ENCODE measurements at regions not wholly inside any gene's neighbourhood (a gene's known extent, or its start where the extent isn't known, plus 50 kb on each side); places are given as distances from the start of the nearest gene placed in this dataset.

DNA sequence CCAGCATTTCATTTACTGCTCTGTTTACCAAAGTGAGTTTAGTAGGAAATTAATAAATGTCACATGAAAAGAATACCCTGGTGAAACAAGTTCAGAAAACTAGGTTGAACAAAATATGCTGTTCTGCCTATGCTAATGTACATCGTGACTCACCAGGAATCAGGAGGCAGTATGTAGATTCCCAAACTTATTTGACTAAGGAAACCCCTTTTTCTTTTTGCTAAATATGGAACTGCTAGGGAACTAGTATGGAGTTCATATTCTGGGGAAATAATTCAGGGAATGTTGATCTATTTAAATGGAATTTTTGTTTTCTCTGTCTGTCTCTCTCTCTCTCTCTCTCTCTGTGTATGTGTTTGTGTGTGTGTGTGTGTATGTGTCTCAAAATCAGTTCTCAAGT lies 49.9 kb upstream of the EXOC4 start:
- no peak overlapping the region for H3K9ac ChIP-seq (ENCODE audit: extremely low read depth, insufficient read length, low read length)
- peaks cover 0 to 3% (median 2%) of the 10 kb centered on the region in 3 experiments; a peak in 5 of 7 replicates for H3K36me3 Mint-ChIP-seq (ENCODE audit: insufficient read depth in 1 of 3, low read depth in 3 of 3)
- no peak overlapping the region for H3K4me3 Mint-ChIP-seq
- no peak overlapping the region for H3K56ac ChIP-seq (ENCODE audit: insufficient read length, low read depth, low read length)
- H2BK15ac ChIP-seq (ENCODE audit: low read depth, low read length), result no peak overlapping the region
- peaks cover 2% of the 10 kb centered on the region for H3K27me3 Mint-ChIP-seq (ENCODE audit: low read depth)
- TF ChIP-seq, protein P1, sequence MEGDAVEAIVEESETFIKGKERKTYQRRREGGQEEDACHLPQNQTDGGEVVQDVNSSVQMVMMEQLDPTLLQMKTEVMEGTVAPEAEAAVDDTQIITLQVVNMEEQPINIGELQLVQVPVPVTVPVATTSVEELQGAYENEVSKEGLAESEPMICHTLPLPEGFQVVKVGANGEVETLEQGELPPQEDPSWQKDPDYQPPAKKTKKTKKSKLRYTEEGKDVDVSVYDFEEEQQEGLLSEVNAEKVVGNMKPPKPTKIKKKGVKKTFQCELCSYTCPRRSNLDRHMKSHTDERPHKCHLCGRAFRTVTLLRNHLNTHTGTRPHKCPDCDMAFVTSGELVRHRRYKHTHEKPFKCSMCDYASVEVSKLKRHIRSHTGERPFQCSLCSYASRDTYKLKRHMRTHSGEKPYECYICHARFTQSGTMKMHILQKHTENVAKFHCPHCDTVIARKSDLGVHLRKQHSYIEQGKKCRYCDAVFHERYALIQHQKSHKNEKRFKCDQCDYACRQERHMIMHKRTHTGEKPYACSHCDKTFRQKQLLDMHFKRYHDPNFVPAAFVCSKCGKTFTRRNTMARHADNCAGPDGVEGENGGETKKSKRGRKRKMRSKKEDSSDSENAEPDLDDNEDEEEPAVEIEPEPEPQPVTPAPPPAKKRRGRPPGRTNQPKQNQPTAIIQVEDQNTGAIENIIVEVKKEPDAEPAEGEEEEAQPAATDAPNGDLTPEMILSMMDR (conservative IDR thresholded peaks at IDR 0.05), result no peak
- H4K20me1 ChIP-seq (ENCODE audit: control insufficient read depth, insufficient read depth, insufficient read length), result no peaks in the 10 kb centered on the region
- no peak for DNase-seq
- H2AK5ac ChIP-seq (ENCODE audit: insufficient read length, low read length), result no peak overlapping the region
- H2BK120ac ChIP-seq (ENCODE audit: low read depth, low read length, poor library complexity, severe bottlenecking), result no peak overlapping the region
- peaks cover 3 to 6% of the 10 kb centered on the region in 2 experiments; a peak in 4 of 5 replicates for H3K9me3 Mint-ChIP-seq
- no peaks in the 10 kb centered on the region for H3K27me3 ChIP-seq (ENCODE audit: insufficient read depth, low read length)
- H2BK5ac ChIP-seq (ENCODE audit: insufficient read length, low read length), result no peak overlapping the region
- H3K14ac ChIP-seq (ENCODE audit: insufficient read depth, low read length), result no peak overlapping the region
- H3K79me2 ChIP-seq (ENCODE audit: insufficient read depth, low read length), result no peaks in the 10 kb centered on the region
- no peak overlapping the region for H3K4ac ChIP-seq (ENCODE audit: low read depth, low read length)
- H2BK20ac ChIP-seq (ENCODE audit: low read depth, low read length, poor library complexity, severe bottlenecking), result no peak overlapping the region
- H3K18ac ChIP-seq (ENCODE audit: insufficient read length, low read depth, low read length), result no peak overlapping the region
- H3K23me2 ChIP-seq (ENCODE audit: insufficient read length, low read depth, low read length, poor library complexity, severe bottlenecking), result no peaks in the 10 kb centered on the region
- H4K91ac ChIP-seq (ENCODE audit: insufficient read length, low read depth, low read length), result no peak overlapping the region
- no peak overlapping the region for H3K23ac ChIP-seq (ENCODE audit: insufficient read length, low read depth, low read length)
- H3K27ac Mint-ChIP-seq, result no peak overlapping the region; a peak in 1 of 7 replicates
- peaks cover 8% of the 10 kb centered on the region in 2 experiments for H3K4me1 Mint-ChIP-seq
- H3K4me2 ChIP-seq (ENCODE audit: insufficient read depth, insufficient read length, low read length), result no peak overlapping the region
- no peak overlapping the region for H3K27ac ChIP-seq (ENCODE audit: insufficient read length, low read depth, low read length)
- H2BK12ac ChIP-seq (ENCODE audit: insufficient read length, low read depth, low read length), result no peak overlapping the region
- no peak overlapping the region for H4K5ac ChIP-seq (ENCODE audit: insufficient read length, low read depth, low read length)
- WGBS (ENCODE audit: extremely low coverage, insufficient read length, low lambda C conversion rate), result no CpG with 5 or more reads among the region's 1 CpG
- no peak overlapping the region for H2AFZ ChIP-seq (ENCODE audit: low read length)
- H3K9me3 ChIP-seq (ENCODE audit: control insufficient read depth, low read depth, low read length), result no peaks in the 10 kb centered on the region
- no peaks in the 10 kb centered on the region for H3K4me1 ChIP-seq (ENCODE audit: insufficient read depth, low read length)
- no peak overlapping the region for H4K8ac ChIP-seq (replicated peaks; ENCODE audit: insufficient read length, low read depth, low read length)
- H3K79me1 ChIP-seq (ENCODE audit: insufficient read depth, low read depth, low read length, poor library complexity, severe bottlenecking), result no peaks in the 10 kb centered on the region
- H3T11ph ChIP-seq (ENCODE audit: low read length), result no peak overlapping the region
